ENCODE measurements at regions not wholly inside any gene's neighbourhood (a gene's known extent, or its start where the extent isn't known, plus 50 kb on each side); places are given as distances from the start of the nearest gene placed in this dataset.

GRCh38 chr1:119222271-119222670 is 81.8 kb upstream of the WARS2 start:
- TF ChIP-seq EP300 (IDR thresholded peaks at IDR 0.05; ENCODE audit: borderline replicate concordance in 1 of 2, control insufficient read depth in 1 of 2, low read depth in 2 of 2, low read length in 2 of 2) (peak in 1 of 2 experiments; percentile 50; a peak in 1 of 4 replicates), POLR2AphosphoS2 (IDR thresholded peaks at IDR 0.05; ENCODE audit: low read depth, low read length) (no peak), NR2C2 (IDR thresholded peaks at IDR 0.05; ENCODE audit: borderline replicate concordance, control insufficient read depth, insufficient read length, low read depth) (no peak), CHD2 (IDR thresholded peaks at IDR 0.05; ENCODE audit: borderline replicate concordance, low read depth, low read length) (no peak), CTCF (IDR thresholded peaks at IDR 0.05 in 2 of 3, conservative IDR thresholded peaks at IDR 0.05 in 1 of 3; ENCODE audit: control insufficient read depth in 2 of 3, extremely low read depth in 1 of 3, insufficient read depth in 1 of 3, low read depth in 3 of 3, low read length in 3 of 3) (no peak), ATF7 (IDR thresholded peaks at IDR 0.05; ENCODE audit: low read depth) (peak; percentile 72; the same call in 1 of the 2 replicates), CREB1 (IDR thresholded peaks at IDR 0.05; ENCODE audit: low read depth) (no peak), USF2 (IDR thresholded peaks at IDR 0.05; ENCODE audit: borderline replicate concordance, low read depth, low read length) (no peak), POLR2A (IDR thresholded peaks at IDR 0.05; ENCODE audit: low read depth, low read length) (no peak), SP1 (IDR thresholded peaks at IDR 0.05; ENCODE audit: low read depth, low read length) (no peak)

All from GM12878 (cell line).